DND-41 (cell line): ENCODE measurements at regions not wholly inside any gene's neighbourhood (a gene's known extent, or its start where the extent isn't known, plus 50 kb on each side); places are given as distances from the start of the nearest gene placed in this dataset.

ENCODE experiments used
- ATAC-seq: fragments of 200-7000 bp; cut with Tn5 transposase; 3 replicates; pipeline ENCODE4 v1.9.1; 2021; ENCODE audit warnings: low read depth; ENCODE audit not compliant: insufficient read depth
- DNase-seq: peaks from one replicate; pipeline ENCODE4 v3.0.0-alpha.2; 2020
- H2AFZ ChIP-seq: 2 replicates; pipeline ENCODE4 v1.6.0; 2012; ENCODE audit warnings: low read depth, low read length
- H3K27ac ChIP-seq: 2 replicates; pipeline ENCODE4 v1.5.1; 2012; ENCODE audit warnings: low read length, inconsistent platforms
- H3K27me3 ChIP-seq: fragments of 200-600 bp; sonication (generic); 2 replicates; pipeline ENCODE4 v1.6.0; 2012; ENCODE audit warnings: low read length, mild to moderate bottlenecking, inconsistent platforms; ENCODE audit not compliant: insufficient read depth, poor library complexity
- H3K36me3 ChIP-seq: 2 replicates; pipeline ENCODE4 v1.5.1; 2012; ENCODE audit warnings: low read length, inconsistent platforms; ENCODE audit not compliant: insufficient read depth
- H3K4me1 ChIP-seq: 2 replicates; pipeline ENCODE4 v1.5.1; 2012; ENCODE audit warnings: mild to moderate bottlenecking, low read length; ENCODE audit not compliant: insufficient read depth
- H3K4me2 ChIP-seq: 2 replicates; pipeline ENCODE4 v1.6.0; 2012; ENCODE audit warnings: mild to moderate bottlenecking, moderate library complexity, low read length, inconsistent platforms; ENCODE audit not compliant: insufficient read depth
- H3K4me3 ChIP-seq, 2 experiments: fragments of 200-600 bp in 1 of 2; shearing (Covaris generic) in 1 of 2; 2 replicates each; pipeline ENCODE4 v1.5.1; 2012 to 2016; ENCODE audit warnings: inconsistent platforms in 2 of 2, low read length in 2 of 2, mild to moderate bottlenecking in 2 of 2, low read depth in 1 of 2, moderate library complexity in 1 of 2
- H3K79me2 ChIP-seq: 2 replicates; pipeline ENCODE4 v1.6.0; 2012; ENCODE audit warnings: low read length, inconsistent platforms; ENCODE audit not compliant: insufficient read depth
- H3K9ac ChIP-seq: 2 replicates; pipeline ENCODE4 v1.6.0; 2012; ENCODE audit warnings: low read depth, mild to moderate bottlenecking, inconsistent platforms, low read length, moderate library complexity
- H3K9me3 ChIP-seq: 2 replicates; pipeline ENCODE4 v1.5.1; 2012; ENCODE audit warnings: low read length, moderate library complexity, mild to moderate bottlenecking, inconsistent platforms; ENCODE audit not compliant: insufficient read depth, severe bottlenecking
- H4K20me1 ChIP-seq: 2 replicates; pipeline ENCODE4 v1.6.0; 2012; ENCODE audit warnings: low read length; ENCODE audit not compliant: insufficient read depth
- CTCF ChIP-seq: IDR thresholded peaks from 2 replicates; pipeline ENCODE4 v1.5.1; 2012; ENCODE audit warnings: borderline replicate concordance, low read length, moderate library complexity, mild to moderate bottlenecking; ENCODE audit not compliant: poor library complexity, severe bottlenecking; ENCODE audit errors: extremely low read depth
- EZH2 ChIP-seq: IDR thresholded peaks from 3 replicates; pipeline ENCODE4 v1.6.1; 2012; ENCODE audit warnings: borderline replicate concordance, low read depth, mild to moderate bottlenecking, moderate library complexity, low read length, inconsistent platforms; ENCODE audit not compliant: severe bottlenecking

GRCh38 chr5:167160388-167160787 lies 1131.1 kb upstream of the WWC1 start:
- DNase-seq (no peak), ATAC-seq (no peak)
- Histone ChIP-seq H3K27ac (no peak overlapping the region), H2AFZ (no peak overlapping the region), H3K36me3 (no peaks in the 10 kb centered on the region), H3K79me2 (no peaks in the 10 kb centered on the region), H4K20me1 (no peaks in the 10 kb centered on the region), H3K4me2 (no peak overlapping the region), H3K27me3 (no peaks in the 10 kb centered on the region), H3K9me3 (no peaks in the 10 kb centered on the region), H3K9ac (no peak overlapping the region), H3K4me1 (no peaks in the 10 kb centered on the region), H3K4me3 (no peak overlapping the region)
- TF ChIP-seq CTCF = no peak
- TF ChIP-seq EZH2 = no peak

GRCh38 chr5:167166696-167167095 lies 1124.7 kb upstream of the WWC1 start:
- H4K20me1 ChIP-seq = no peaks in the 10 kb centered on the region
- H3K4me3 ChIP-seq = no peak overlapping the region
- H3K79me2 ChIP-seq = no peaks in the 10 kb centered on the region

GRCh38 chr5:167167191-167167795 lies 1124.2 kb upstream of the WWC1 start:
- ATAC-seq (no peak), DNase-seq (no peak)
- Histone ChIP-seq H3K79me2 (no peaks in the 10 kb centered on the region), H4K20me1 (no peaks in the 10 kb centered on the region), H3K36me3 (no peaks in the 10 kb centered on the region), H3K27me3 (no peaks in the 10 kb centered on the region), H3K9me3 (no peaks in the 10 kb centered on the region), H3K4me3 (no peak overlapping the region), H3K4me2 (no peak overlapping the region), H3K4me1 (no peaks in the 10 kb centered on the region), H3K27ac (no peak overlapping the region), H3K9ac (no peak overlapping the region), H2AFZ (no peak overlapping the region)
- no peak for TF ChIP-seq EZH2
- TF ChIP-seq CTCF = no peak

More at GRCh38 chr5:167166696-167167095, 1124.7 kb upstream of the WWC1 start:
- no peaks in the 10 kb centered on the region for H3K27me3 ChIP-seq
- no peaks in the 10 kb centered on the region for H3K4me1 ChIP-seq
- DNase-seq = no peak
- TF ChIP-seq CTCF = no peak
- no peak for TF ChIP-seq EZH2
- no peaks in the 10 kb centered on the region for H3K9me3 ChIP-seq
- H3K4me2 ChIP-seq = no peak overlapping the region
- no peak for ATAC-seq
- no peak overlapping the region for H2AFZ ChIP-seq
- H3K27ac ChIP-seq = no peak overlapping the region
- no peak overlapping the region for H3K9ac ChIP-seq
- H3K36me3 ChIP-seq = no peaks in the 10 kb centered on the region
